NB4 (cell line): ENCODE measurements at regions not wholly inside any gene's neighbourhood (a gene's known extent, or its start where the extent isn't known, plus 50 kb on each side); places are given as distances from the start of the nearest gene placed in this dataset.

ENCODE experiments used
- DNase-seq: peaks from one replicate; pipeline ENCODE4 v3.0.0; 2010; ENCODE audit warnings: low read depth
- H3K4me3 ChIP-seq: one replicate; pipeline ENCODE4 v1.5.1; 2011; ENCODE audit warnings: mild to moderate bottlenecking, low read depth, low read length, moderate library complexity
- MYC ChIP-seq: IDR thresholded peaks from 2 replicates; pipeline ENCODE4 v1.6.1; 2011; ENCODE audit warnings: low read depth, low read length
- POLR2A ChIP-seq: IDR thresholded peaks from 2 replicates; pipeline ENCODE4 v1.6.1; 2011; ENCODE audit warnings: mild to moderate bottlenecking; ENCODE audit not compliant: insufficient read length; ENCODE audit errors: extremely low read depth
- TF ChIP-seq, protein P1 (sequence below): IDR thresholded peaks from one replicate; pipeline ENCODE4 v1.5.1; 2012; ENCODE audit warnings: low read depth, low read length
- TF ChIP-seq, protein P2 (sequence below): IDR thresholded peaks from 2 replicates; pipeline ENCODE4 v1.6.1; 2011; ENCODE audit warnings: low read depth, low read length

DNA sequence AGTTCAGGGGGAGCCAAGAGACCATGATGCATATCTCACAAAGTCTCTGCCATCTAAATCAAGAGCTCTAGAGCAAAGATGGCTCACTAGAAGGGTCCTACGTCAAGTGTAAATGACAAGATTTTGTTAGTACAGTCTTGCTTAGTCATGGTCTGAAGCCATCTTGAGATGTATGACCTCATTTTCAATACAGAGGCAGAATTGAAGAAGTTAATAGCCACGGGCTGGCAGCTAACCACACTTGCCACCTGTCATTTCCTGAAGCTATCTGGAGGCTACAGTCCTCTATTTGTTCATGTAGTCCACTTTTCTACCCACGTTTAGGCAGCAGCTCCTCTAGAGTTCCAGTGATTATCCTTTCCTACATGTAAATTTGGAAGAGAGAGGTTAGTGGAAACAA, 231.7 kb upstream of the CDH12 start:
- peak; percentile 31 for DNase-seq
- TF ChIP-seq, protein P1, sequence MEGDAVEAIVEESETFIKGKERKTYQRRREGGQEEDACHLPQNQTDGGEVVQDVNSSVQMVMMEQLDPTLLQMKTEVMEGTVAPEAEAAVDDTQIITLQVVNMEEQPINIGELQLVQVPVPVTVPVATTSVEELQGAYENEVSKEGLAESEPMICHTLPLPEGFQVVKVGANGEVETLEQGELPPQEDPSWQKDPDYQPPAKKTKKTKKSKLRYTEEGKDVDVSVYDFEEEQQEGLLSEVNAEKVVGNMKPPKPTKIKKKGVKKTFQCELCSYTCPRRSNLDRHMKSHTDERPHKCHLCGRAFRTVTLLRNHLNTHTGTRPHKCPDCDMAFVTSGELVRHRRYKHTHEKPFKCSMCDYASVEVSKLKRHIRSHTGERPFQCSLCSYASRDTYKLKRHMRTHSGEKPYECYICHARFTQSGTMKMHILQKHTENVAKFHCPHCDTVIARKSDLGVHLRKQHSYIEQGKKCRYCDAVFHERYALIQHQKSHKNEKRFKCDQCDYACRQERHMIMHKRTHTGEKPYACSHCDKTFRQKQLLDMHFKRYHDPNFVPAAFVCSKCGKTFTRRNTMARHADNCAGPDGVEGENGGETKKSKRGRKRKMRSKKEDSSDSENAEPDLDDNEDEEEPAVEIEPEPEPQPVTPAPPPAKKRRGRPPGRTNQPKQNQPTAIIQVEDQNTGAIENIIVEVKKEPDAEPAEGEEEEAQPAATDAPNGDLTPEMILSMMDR = no peak
- TF ChIP-seq POLR2A (no peak), MYC (no peak)
- TF ChIP-seq, protein P2, sequence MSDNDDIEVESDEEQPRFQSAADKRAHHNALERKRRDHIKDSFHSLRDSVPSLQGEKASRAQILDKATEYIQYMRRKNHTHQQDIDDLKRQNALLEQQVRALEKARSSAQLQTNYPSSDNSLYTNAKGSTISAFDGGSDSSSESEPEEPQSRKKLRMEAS = no peak
- H3K4me3 ChIP-seq = no peak overlapping the region

DNA sequence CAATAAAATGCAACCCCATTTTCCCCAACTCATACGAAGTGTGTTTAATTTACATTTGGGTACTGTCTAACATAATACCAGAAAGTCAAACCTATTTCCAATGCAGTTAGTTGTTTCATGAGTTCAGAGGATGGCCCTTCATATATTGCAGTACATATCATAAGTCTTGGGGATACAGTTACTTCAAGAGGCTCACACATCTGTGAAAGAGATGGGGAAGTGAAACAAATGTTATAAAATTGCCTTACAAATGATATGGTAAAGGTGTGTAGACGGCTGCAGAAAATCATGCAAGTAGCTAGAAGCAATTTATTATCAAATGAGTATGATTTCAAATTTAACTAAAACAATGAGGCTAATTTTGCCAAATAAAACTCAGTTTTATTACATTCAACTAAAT, 219.0 kb upstream of the CDH12 start:
- TF ChIP-seq, protein P1 = no peak
- TF ChIP-seq POLR2A (no peak), MYC (no peak)
- TF ChIP-seq, protein P2 = no peak
- H3K4me3 ChIP-seq = no peak overlapping the region
- DNase-seq = no peak

DNA sequence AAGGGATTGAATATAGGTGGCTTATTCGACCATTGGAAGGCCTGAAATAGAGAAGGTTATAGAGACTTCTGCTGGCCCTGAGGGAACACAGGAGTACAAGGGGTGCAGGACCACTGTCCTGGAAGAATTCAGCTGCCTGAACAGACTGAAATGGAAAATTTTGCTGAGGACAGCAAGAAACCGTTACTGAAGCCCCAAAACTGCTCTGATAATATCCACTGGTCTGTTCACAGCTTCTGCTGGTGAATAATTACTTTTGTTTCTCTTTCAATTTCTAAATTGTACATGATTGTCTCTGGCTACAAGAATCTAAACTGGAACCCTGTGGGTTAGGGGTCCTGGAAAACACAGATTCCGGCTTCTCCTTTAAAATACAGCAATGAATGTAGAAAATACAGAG, 218.5 kb upstream of the CDH12 start:
- no peak overlapping the region for H3K4me3 ChIP-seq
- no peak for DNase-seq
- TF ChIP-seq, protein P2 = no peak

DNA sequence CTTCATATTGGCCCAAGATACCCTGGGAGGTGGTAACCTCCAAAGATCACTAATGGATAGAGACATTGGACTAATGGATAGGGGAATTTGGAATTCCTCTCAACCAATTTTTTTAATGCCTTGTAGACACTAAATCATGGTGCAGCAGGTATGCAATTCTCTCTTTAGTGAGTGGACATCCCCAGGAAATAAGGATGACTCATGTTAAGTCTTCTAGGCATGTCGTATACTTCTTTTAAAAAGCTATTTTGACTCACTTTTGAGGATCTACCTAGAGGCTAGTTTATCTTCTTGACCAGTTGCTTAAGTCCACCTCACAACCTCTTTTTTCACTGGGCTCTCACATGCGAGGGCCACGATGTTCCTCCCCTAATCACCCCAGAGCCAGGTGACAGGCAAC, 211.6 kb upstream of the CDH12 start:
- DNase-seq = no peak
- TF ChIP-seq POLR2A (no peak), MYC (no peak)
- TF ChIP-seq, protein P2 = no peak
- TF ChIP-seq, protein P1 = no peak
- no peak overlapping the region for H3K4me3 ChIP-seq

DNA sequence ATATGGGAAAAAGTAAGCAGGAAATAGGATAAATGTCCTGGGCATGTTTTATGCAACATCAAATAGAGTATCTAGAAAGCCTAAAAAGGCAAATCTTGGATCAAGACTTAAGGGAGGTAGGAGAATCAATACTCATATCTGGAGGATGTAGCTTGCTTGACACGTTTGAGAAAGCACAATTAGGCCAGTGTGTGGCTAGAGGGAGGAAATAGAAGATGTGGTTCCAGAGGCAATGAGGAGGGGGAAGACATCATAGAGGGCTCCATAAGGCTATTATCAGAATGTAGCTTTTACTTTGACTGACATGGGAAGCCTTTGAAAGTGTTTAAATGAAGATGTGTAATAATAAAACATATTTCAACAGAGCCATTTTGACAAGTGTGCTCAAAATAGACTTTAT, 200.7 kb upstream of the CDH12 start:
- no peak for DNase-seq
- H3K4me3 ChIP-seq = no peak overlapping the region
- TF ChIP-seq POLR2A = no peak
- TF ChIP-seq, protein P1 = no peak
- TF ChIP-seq, protein P2 = no peak
- no peak for TF ChIP-seq MYC

DNA sequence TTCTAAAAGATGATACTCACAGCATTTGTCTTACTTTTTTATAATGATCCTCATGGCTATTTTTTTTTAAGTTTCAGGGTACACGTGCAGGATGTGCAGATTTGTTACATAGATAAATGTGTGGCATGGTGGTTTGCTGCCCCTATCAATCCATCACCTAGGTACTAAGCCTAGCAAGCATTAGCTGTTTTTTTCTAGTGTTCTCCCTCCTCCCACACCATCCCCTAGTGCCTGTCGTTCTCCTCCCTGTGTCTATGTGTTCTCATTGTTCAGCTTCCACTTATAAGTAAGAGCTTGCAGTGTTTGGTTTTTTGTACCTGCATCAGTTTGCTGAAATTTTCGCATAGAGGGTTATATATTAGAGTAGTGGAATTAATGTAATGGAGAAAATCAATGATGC, 189.1 kb upstream of the CDH12 start:
- no peak for DNase-seq
- H3K4me3 ChIP-seq = no peak overlapping the region
- TF ChIP-seq, protein P2 = no peak
- TF ChIP-seq MYC (no peak), POLR2A (no peak)
- TF ChIP-seq, protein P1 = no peak
